ENCODE measurements at regions not wholly inside any gene's neighbourhood (a gene's known extent, or its start where the extent isn't known, plus 50 kb on each side); places are given as distances from the start of the nearest gene placed in this dataset.

DNA sequence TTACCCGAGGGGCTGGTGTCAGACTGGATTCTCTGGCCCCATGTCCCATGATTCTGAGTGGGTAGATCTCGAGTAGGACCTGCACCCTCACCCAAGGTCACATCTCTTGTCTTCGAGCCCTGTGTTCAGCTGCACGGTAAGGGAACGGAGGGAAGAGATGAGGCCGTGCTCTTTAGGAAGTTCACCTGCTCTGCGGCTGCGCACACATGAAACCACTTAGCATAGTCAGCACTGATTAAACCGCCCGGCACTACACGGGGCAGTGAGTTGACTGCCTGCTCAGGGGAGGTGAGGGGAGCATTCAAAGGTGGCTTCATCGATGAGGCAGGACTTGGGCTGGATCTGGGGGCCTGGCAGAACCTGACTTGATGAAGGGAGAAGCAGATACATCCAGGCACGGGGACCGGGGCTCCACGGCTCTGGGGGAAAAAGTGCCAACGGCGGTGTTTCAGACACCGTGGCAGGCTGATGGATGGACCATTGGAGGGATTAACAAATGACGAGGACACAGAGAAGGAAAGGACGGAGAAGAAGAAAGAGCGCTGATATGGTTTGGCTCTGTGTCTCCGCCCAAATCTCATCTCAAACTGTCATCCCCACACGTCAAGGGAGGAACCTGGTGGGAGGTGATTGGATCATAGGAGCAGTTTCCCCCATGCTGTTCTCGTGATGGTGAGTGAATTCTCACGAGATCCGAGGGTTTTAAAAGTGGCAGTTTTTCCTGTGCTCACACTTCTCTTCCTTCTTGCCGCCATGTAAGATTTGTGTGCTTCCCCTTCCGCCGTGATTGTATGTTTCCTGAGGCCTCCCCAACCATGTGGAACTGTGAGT lies 248.6 kb downstream of the CYP26B1 start:
- H3K4me2 ChIP-seq (ENCODE audit: low read depth, low read length, poor library complexity, severe bottlenecking) = no peak overlapping the region
- no peaks in the 10 kb centered on the region for H3F3A ChIP-seq (ENCODE audit: insufficient read depth)
- TF ChIP-seq, protein P1, sequence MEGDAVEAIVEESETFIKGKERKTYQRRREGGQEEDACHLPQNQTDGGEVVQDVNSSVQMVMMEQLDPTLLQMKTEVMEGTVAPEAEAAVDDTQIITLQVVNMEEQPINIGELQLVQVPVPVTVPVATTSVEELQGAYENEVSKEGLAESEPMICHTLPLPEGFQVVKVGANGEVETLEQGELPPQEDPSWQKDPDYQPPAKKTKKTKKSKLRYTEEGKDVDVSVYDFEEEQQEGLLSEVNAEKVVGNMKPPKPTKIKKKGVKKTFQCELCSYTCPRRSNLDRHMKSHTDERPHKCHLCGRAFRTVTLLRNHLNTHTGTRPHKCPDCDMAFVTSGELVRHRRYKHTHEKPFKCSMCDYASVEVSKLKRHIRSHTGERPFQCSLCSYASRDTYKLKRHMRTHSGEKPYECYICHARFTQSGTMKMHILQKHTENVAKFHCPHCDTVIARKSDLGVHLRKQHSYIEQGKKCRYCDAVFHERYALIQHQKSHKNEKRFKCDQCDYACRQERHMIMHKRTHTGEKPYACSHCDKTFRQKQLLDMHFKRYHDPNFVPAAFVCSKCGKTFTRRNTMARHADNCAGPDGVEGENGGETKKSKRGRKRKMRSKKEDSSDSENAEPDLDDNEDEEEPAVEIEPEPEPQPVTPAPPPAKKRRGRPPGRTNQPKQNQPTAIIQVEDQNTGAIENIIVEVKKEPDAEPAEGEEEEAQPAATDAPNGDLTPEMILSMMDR (IDR thresholded peaks at IDR 0.05; ENCODE audit: insufficient read depth, low read length, poor library complexity, severe bottlenecking) = no peak
- TF ChIP-seq EZH2phosphoT487 (conservative IDR thresholded peaks at IDR 0.05; ENCODE audit: low read length) = no peak
- no peaks in the 10 kb centered on the region for H3K9me3 ChIP-seq (ENCODE audit: insufficient read depth, low read length)
- H3K27ac ChIP-seq (ENCODE audit: low read depth, low read length) = no peak overlapping the region
- H3K27me3 ChIP-seq (ENCODE audit: low read length) = no peaks in the 10 kb centered on the region
- no peak overlapping the region for H3K9ac ChIP-seq (ENCODE audit: low read length)
- no peak overlapping the region for H3K4me3 ChIP-seq (ENCODE audit: insufficient read depth, low read length, poor library complexity, severe bottlenecking)
- no peaks in the 10 kb centered on the region for H3K9me2 ChIP-seq (replicated peaks; ENCODE audit: insufficient read depth, low read length)
- H3K79me2 ChIP-seq (ENCODE audit: insufficient read depth, low read length) = no peaks in the 10 kb centered on the region
- no peak overlapping the region for H2AFZ ChIP-seq (ENCODE audit: low read depth, low read length, severe bottlenecking)
- no peaks in the 10 kb centered on the region for H3K36me3 ChIP-seq (ENCODE audit: low read length)
- no peaks in the 10 kb centered on the region for H4K20me1 ChIP-seq (ENCODE audit: low read depth, low read length)

DNA sequence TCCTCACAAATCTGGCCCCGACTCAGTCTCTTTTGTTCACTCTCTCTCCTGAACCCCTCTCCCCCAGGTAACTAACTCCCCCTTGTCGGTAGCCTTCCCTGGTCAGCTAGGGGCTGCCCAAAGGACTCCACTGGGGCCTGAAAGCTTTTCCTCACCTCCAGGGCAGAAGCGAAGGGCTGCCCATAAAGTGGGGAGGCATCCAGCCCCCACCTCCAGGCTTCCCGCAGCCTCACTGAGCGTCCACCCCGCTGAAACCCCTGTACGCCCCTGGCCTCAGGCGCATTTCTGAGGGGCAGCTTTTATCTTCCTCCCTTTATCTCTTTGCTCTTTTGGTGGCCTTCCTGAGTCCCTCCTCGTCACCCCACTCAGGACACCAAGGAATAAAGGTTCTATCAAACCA lies 249.3 kb downstream of the CYP26B1 start:
- Histone ChIP-seq H3K36me3 (ENCODE audit: low read length) (no peaks in the 10 kb centered on the region), H3K4me2 (ENCODE audit: low read depth, low read length, poor library complexity, severe bottlenecking) (no peak overlapping the region), H3K79me2 (ENCODE audit: insufficient read depth, low read length) (no peaks in the 10 kb centered on the region), H3K9ac (ENCODE audit: low read length) (no peak overlapping the region), H3K9me2 (replicated peaks; ENCODE audit: insufficient read depth, low read length) (no peaks in the 10 kb centered on the region), H3K27me3 (ENCODE audit: low read length) (no peaks in the 10 kb centered on the region), H3F3A (ENCODE audit: insufficient read depth) (no peaks in the 10 kb centered on the region), H4K20me1 (ENCODE audit: low read depth, low read length) (no peaks in the 10 kb centered on the region), H3K9me3 (ENCODE audit: insufficient read depth, low read length) (no peaks in the 10 kb centered on the region), H3K4me3 (ENCODE audit: insufficient read depth, low read length, poor library complexity, severe bottlenecking) (no peak overlapping the region), H2AFZ (ENCODE audit: low read depth, low read length, severe bottlenecking) (no peak overlapping the region), H3K27ac (ENCODE audit: low read depth, low read length) (no peak overlapping the region)
- TF ChIP-seq, protein P1 (IDR thresholded peaks at IDR 0.05; ENCODE audit: insufficient read depth, low read length, poor library complexity, severe bottlenecking) = no peak
- TF ChIP-seq EZH2phosphoT487 (conservative IDR thresholded peaks at IDR 0.05; ENCODE audit: low read length) = no peak

DNA sequence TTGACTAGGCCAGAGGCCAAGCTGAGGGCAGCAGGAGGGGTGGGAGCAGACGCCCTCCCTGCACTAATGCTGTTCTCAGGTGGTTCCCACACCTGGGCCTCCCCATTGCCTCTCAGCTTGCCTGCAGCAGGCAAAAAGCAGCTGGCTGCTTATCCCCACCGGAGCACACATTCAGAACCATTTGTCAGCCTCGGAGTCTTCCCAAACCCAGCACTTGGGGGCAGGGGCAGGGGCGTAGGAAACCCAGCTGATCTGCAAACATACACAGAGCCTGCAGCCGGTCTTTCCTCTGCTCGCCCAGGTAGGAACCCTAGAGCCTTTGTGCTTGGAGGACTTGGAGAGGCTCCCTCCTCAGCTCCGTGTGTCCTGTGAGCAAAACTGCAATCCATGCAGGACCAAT lies 249.8 kb downstream of the CYP26B1 start:
- no peaks in the 10 kb centered on the region for H4K20me1 ChIP-seq (ENCODE audit: low read depth, low read length)
- no peak for TF ChIP-seq EZH2phosphoT487 (conservative IDR thresholded peaks at IDR 0.05; ENCODE audit: low read length)
- TF ChIP-seq, protein P1 (IDR thresholded peaks at IDR 0.05; ENCODE audit: insufficient read depth, low read length, poor library complexity, severe bottlenecking) = no peak
- no peak overlapping the region for H3K4me3 ChIP-seq (ENCODE audit: insufficient read depth, low read length, poor library complexity, severe bottlenecking)
- no peaks in the 10 kb centered on the region for H3K36me3 ChIP-seq (ENCODE audit: low read length)
- H3K27ac ChIP-seq (ENCODE audit: low read depth, low read length) = no peak overlapping the region
- H3K9ac ChIP-seq (ENCODE audit: low read length) = no peak overlapping the region
- H3K4me2 ChIP-seq (ENCODE audit: low read depth, low read length, poor library complexity, severe bottlenecking) = no peak overlapping the region
- H3K9me3 ChIP-seq (ENCODE audit: insufficient read depth, low read length) = no peaks in the 10 kb centered on the region
- no peak overlapping the region for H2AFZ ChIP-seq (ENCODE audit: low read depth, low read length, severe bottlenecking)
- H3K79me2 ChIP-seq (ENCODE audit: insufficient read depth, low read length) = no peaks in the 10 kb centered on the region
- no peaks in the 10 kb centered on the region for H3K9me2 ChIP-seq (replicated peaks; ENCODE audit: insufficient read depth, low read length)
- H3F3A ChIP-seq (ENCODE audit: insufficient read depth) = no peaks in the 10 kb centered on the region
- no peaks in the 10 kb centered on the region for H3K27me3 ChIP-seq (ENCODE audit: low read length)
